IMR-90 (cell line): ENCODE measurements at regions not wholly inside any gene's neighbourhood (a gene's known extent, or its start where the extent isn't known, plus 50 kb on each side); places are given as distances from the start of the nearest gene placed in this dataset.

Source experiments
- ATAC-seq: fragments of 200-7000 bp; cut with Tn5 transposase; 2 replicates; pipeline ENCODE4 v1.9.1; 2020; ENCODE audit warnings: low read depth, mild to moderate bottlenecking, moderate library complexity
- BruUV-seq: library from RNA; stranded (reverse); fragments of 400-500 nt; replicated peaks from 2 replicates; lab custom pipeline; 2021; lab: Mats Ljungman, UMichigan
- CTCF ChIA-PET: fragments of 300-600 bp; formaldehyde crosslinking; extraction: SDS; loops from one replicate; lab custom pipeline; 2021; ENCODE audit warnings: antibody characterized with exemption; lab: Yijun Ruan, JAX
- POLR2A ChIA-PET: fragments of 300-600 bp; sonication (Branson Sonifier 250); formaldehyde crosslinking; loops from one replicate; lab custom pipeline; 2022; ENCODE audit warnings: antibody characterized with exemption; ENCODE audit not compliant: unreplicated experiment; lab: Charles Lee
- DNase-seq: peaks from one replicate; pipeline ENCODE4 v3.0.0; 2013
- H2AFZ ChIP-seq: replicated peaks from 2 replicates; pipeline ENCODE3; 2013; ENCODE audit warnings: low read length, mild to moderate bottlenecking; ENCODE audit not compliant: poor library complexity
- H2AK5ac ChIP-seq: 2 replicates; pipeline ENCODE4 v1.6.1; 2013; ENCODE audit warnings: low read depth, low read length, inconsistent platforms
- H2AK9ac ChIP-seq: replicated peaks from 2 replicates; pipeline ENCODE3; 2013; ENCODE audit warnings: mild to moderate bottlenecking, low read depth, low read length, moderate library complexity; ENCODE audit not compliant: poor library complexity
- H2BK120ac ChIP-seq: 2 replicates; pipeline ENCODE4 v1.6.1; 2013; ENCODE audit warnings: low read depth, low read length, inconsistent platforms
- H2BK15ac ChIP-seq: 3 replicates; pipeline ENCODE4 v1.6.1; 2013; ENCODE audit warnings: low read depth, low read length, inconsistent platforms
- H2BK20ac ChIP-seq: 2 replicates; pipeline ENCODE4 v1.6.1; 2013; ENCODE audit warnings: low read depth, mild to moderate bottlenecking, inconsistent platforms, low read length, moderate library complexity
- H2BK5ac ChIP-seq: 2 replicates; pipeline ENCODE4 v1.6.1; 2013; ENCODE audit warnings: mild to moderate bottlenecking, low read depth, low read length, inconsistent platforms; ENCODE audit not compliant: poor library complexity, severe bottlenecking
- H3K14ac ChIP-seq: replicated peaks from 2 replicates; pipeline ENCODE4 v1.6.1; 2013; ENCODE audit warnings: low read depth, low read length, inconsistent platforms
- H3K18ac ChIP-seq: 2 replicates; pipeline ENCODE4 v1.6.1; 2013; ENCODE audit warnings: low read depth, low read length, control low read depth
- H3K23ac ChIP-seq: 2 replicates; pipeline ENCODE4 v1.6.1; 2013; ENCODE audit warnings: low read depth, low read length, inconsistent platforms
- H3K27ac ChIP-seq: 2 replicates; pipeline ENCODE4 v1.5.1; 2013; ENCODE audit warnings: mild to moderate bottlenecking, control low read depth, low read length; ENCODE audit not compliant: insufficient read depth
- H3K27me3 ChIP-seq: 2 replicates; pipeline ENCODE4 v1.6.1; 2013; ENCODE audit warnings: low read length; ENCODE audit not compliant: control insufficient read depth, insufficient read depth
- H3K36me3 ChIP-seq: 2 replicates; pipeline ENCODE4 v1.6.1; 2013; ENCODE audit warnings: low read length, mixed read lengths; ENCODE audit not compliant: control insufficient read depth, insufficient read depth
- H3K4ac ChIP-seq: 2 replicates; pipeline ENCODE4 v1.6.1; 2013; ENCODE audit warnings: low read depth, low read length, inconsistent platforms
- H3K4me1 ChIP-seq: 2 replicates; pipeline ENCODE4 v1.6.1; 2013; ENCODE audit warnings: low read length, mixed read lengths; ENCODE audit not compliant: control insufficient read depth, insufficient read depth
- H3K4me2 ChIP-seq: 2 replicates; pipeline ENCODE4 v1.6.1; 2013; ENCODE audit warnings: low read depth, mild to moderate bottlenecking, control low read depth, low read length, moderate library complexity
- H3K4me3 ChIP-seq: 2 replicates; pipeline ENCODE4 v1.5.1; 2013; ENCODE audit warnings: low read depth, mild to moderate bottlenecking, control low read depth, low read length, moderate library complexity; ENCODE audit not compliant: insufficient read depth
- H3K56ac ChIP-seq: 2 replicates; pipeline ENCODE4 v1.6.1; 2013; ENCODE audit warnings: low read length, inconsistent platforms; ENCODE audit not compliant: insufficient read depth; ENCODE audit errors: extremely low read depth
- H3K79me1 ChIP-seq, 2 experiments: 2 replicates each; pipeline ENCODE4 v1.6.1; 2013; ENCODE audit warnings: low read length in 2 of 2, inconsistent platforms in 1 of 2, low read depth in 1 of 2
- H3K9ac ChIP-seq: 2 replicates; pipeline ENCODE4 v1.6.1; 2013; ENCODE audit warnings: low read depth, low read length, control low read depth
- H3K9me1 ChIP-seq: 2 replicates; pipeline ENCODE4 v1.6.1; 2013; ENCODE audit warnings: low read length, inconsistent platforms; ENCODE audit not compliant: insufficient read depth
- H3K9me3 ChIP-seq: 2 replicates; pipeline ENCODE4 v1.6.1; 2013; ENCODE audit warnings: low read length; ENCODE audit not compliant: control insufficient read depth, insufficient read depth
- H4K20me1 ChIP-seq: 2 replicates; pipeline ENCODE4 v1.6.1; 2013; ENCODE audit warnings: low read length, inconsistent platforms; ENCODE audit not compliant: insufficient read depth
- H4K5ac ChIP-seq: 2 replicates; pipeline ENCODE4 v1.6.1; 2013; ENCODE audit warnings: mild to moderate bottlenecking, low read depth, low read length, control low read depth
- H4K8ac ChIP-seq, 2 experiments: 2 replicates each; pipeline ENCODE4 v1.6.1; 2013; ENCODE audit warnings: low read depth in 2 of 2, low read length in 2 of 2, control low read depth in 1 of 2, inconsistent platforms in 1 of 2
- H4K91ac ChIP-seq: 2 replicates; pipeline ENCODE4 v1.6.1; 2013; ENCODE audit warnings: low read depth, low read length, inconsistent platforms; ENCODE audit not compliant: insufficient read depth
- BHLHE40 ChIP-seq: fragments of 150-350 bp; IDR thresholded peaks from 2 replicates; pipeline ENCODE4 v1.6.1; 2016; ENCODE audit warnings: mild to moderate bottlenecking, low read depth, low read length
- CHD1 ChIP-seq: IDR thresholded peaks from 2 replicates; pipeline ENCODE4 v1.6.1; 2012; ENCODE audit warnings: low read depth, low read length, improper control_type of control experiment
- CTCF ChIP-seq: conservative IDR thresholded peaks from 2 replicates; pipeline ENCODE4 v1.5.1; 2012; ENCODE audit warnings: mild to moderate bottlenecking, low read depth, low read length, improper control_type of control experiment
- FOS ChIP-seq: fragments of 150-350 bp; IDR thresholded peaks from 2 replicates; pipeline ENCODE4 v1.6.1; 2016; ENCODE audit warnings: low read depth, low read length
- MAFK ChIP-seq: IDR thresholded peaks from 2 replicates; pipeline ENCODE4 v1.6.1; 2012; ENCODE audit warnings: low read depth, low read length, improper control_type of control experiment
- MAZ ChIP-seq: IDR thresholded peaks from 2 replicates; pipeline ENCODE4 v1.6.1; 2012; ENCODE audit warnings: low read depth, mild to moderate bottlenecking, low read length, improper control_type of control experiment, moderate library complexity, borderline replicate concordance
- NFE2L2 ChIP-seq: fragments of 150-350 bp; IDR thresholded peaks from 2 replicates; pipeline ENCODE4 v1.6.1; 2016; ENCODE audit warnings: low read depth, mild to moderate bottlenecking, low read length
- POLR2A ChIP-seq: IDR thresholded peaks from 2 replicates; pipeline ENCODE4 v1.6.1; 2012; ENCODE audit warnings: mild to moderate bottlenecking, low read depth, low read length
- RFX5 ChIP-seq: IDR thresholded peaks from 2 replicates; pipeline ENCODE4 v1.8.0; 2012; ENCODE audit warnings: low read depth, mild to moderate bottlenecking, low read length, moderate library complexity
- SMC3 ChIP-seq: fragments of 150-350 bp; IDR thresholded peaks from 2 replicates; pipeline ENCODE4 v1.6.1; 2016; ENCODE audit warnings: low read depth, mild to moderate bottlenecking, antibody characterized with exemption, low read length, moderate library complexity
- WGBS, 2 experiments: methylation state at CpG; one replicate each; pipeline versions ENCODE4 v1.1.5 to v1.1.7; 2013; ENCODE audit warnings: missing lambda C conversion rate in 2 of 2; ENCODE audit not compliant: insufficient read length in 1 of 2; ENCODE audit errors: extremely low coverage in 2 of 2; 5-methylcytosine and 5-hydroxymethylcytosine counted together
- dilution Hi-C: fragments of 300-500 bp; cut with HindIII; formaldehyde crosslinking; loops from one replicate; pipeline ENCODE4 v1.14.3; 2018; ENCODE audit warnings: low sequenced_read_pairs; ENCODE audit not compliant: unreplicated experiment
- in situ Hi-C: fragments of 300-500 bp; cut with MboI; formaldehyde crosslinking; loops from 3 replicates; pipeline ENCODE4 v1.14.3; 2019; ENCODE audit warnings: low sequenced_read_pairs, inconsistent platforms, mixed read lengths
- intact Hi-C: fragments of 100-400 bp; cut with micrococcal nuclease; formaldehyde crosslinking; loops from 2 replicates; pipeline ENCODE4 v1.10.0; 2022
- TF ChIP-seq, protein P1 (sequence below): fragments of 150-350 bp; IDR thresholded peaks from 2 replicates; pipeline ENCODE4 v1.6.1; 2016; ENCODE audit warnings: low read depth, mild to moderate bottlenecking, low read length, moderate library complexity, borderline replicate concordance
- TF ChIP-seq, protein P2 (sequence below): fragments of 150-350 bp; IDR thresholded peaks from 2 replicates; pipeline ENCODE4 v1.6.1; 2017; ENCODE audit warnings: mild to moderate bottlenecking, antibody characterized with exemption, low read length, low read depth

DNA sequence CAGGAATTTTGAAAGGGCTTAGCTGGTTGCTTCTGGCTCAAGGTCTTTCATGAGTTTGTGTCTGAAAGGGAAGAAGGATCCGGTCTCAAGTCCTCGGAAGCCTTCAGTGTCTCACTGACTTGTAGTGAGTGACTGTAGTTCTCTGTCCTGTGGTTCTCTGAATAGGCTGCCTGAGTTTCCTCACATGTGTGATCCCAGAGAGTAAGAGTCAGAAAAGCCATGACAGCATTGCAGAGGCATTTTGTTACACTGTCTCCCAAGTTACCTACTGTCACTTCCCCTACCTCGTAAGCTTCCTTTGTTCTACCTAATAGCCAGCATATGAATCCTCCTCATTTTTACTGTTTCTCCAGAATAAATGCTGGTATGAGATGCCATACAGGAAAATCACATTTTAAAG, 709.1 kb upstream of the CHAC2 start:
- intact Hi-C loops (no loop called here), dilution Hi-C loops (no loop called here), in situ Hi-C loops (no loop called here)
- no peak overlapping the region for H3K4me2 ChIP-seq
- peak; percentile 57; the same call in 1 of the 2 replicates for ATAC-seq
- H3K4ac ChIP-seq = no peak overlapping the region
- no peak overlapping the region for H2BK5ac ChIP-seq
- no peaks in the 10 kb centered on the region for H4K20me1 ChIP-seq
- no TSS peak for BruUV-seq
- no peaks in the 10 kb centered on the region for H3K9me3 ChIP-seq
- no peak overlapping the region for H2AK9ac ChIP-seq
- TF ChIP-seq MAZ (no peak), POLR2A (no peak), SMC3 (no peak), NFE2L2 (no peak), BHLHE40 (no peak), FOS (no peak), CHD1 (no peak), RFX5 (no peak), MAFK (no peak), CTCF (no peak)
- TF ChIP-seq, protein P1, sequence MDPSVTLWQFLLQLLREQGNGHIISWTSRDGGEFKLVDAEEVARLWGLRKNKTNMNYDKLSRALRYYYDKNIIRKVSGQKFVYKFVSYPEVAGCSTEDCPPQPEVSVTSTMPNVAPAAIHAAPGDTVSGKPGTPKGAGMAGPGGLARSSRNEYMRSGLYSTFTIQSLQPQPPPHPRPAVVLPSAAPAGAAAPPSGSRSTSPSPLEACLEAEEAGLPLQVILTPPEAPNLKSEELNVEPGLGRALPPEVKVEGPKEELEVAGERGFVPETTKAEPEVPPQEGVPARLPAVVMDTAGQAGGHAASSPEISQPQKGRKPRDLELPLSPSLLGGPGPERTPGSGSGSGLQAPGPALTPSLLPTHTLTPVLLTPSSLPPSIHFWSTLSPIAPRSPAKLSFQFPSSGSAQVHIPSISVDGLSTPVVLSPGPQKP = no peak
- TF ChIP-seq, protein P2, sequence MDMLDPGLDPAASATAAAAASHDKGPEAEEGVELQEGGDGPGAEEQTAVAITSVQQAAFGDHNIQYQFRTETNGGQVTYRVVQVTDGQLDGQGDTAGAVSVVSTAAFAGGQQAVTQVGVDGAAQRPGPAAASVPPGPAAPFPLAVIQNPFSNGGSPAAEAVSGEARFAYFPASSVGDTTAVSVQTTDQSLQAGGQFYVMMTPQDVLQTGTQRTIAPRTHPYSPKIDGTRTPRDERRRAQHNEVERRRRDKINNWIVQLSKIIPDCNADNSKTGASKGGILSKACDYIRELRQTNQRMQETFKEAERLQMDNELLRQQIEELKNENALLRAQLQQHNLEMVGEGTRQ = no peak
- no peaks in the 10 kb centered on the region for H3K27me3 ChIP-seq
- POLR2A ChIA-PET = no interaction called here
- H3K18ac ChIP-seq = 0 out of 2 replicates have a peak overlapping the region, but pooled peaks have one; percentile 61
- no peaks in the 10 kb centered on the region for H3K79me1 ChIP-seq
- no peak overlapping the region for H4K91ac ChIP-seq
- peak; percentile 67 for DNase-seq
- no CpG with 5 or more reads among the region's 3 CpGs for WGBS, 2 experiments
- no peak overlapping the region for H3K27ac ChIP-seq
- no peak overlapping the region for H3K56ac ChIP-seq
- H3K14ac ChIP-seq = no peak overlapping the region
- H2BK15ac ChIP-seq = no peak overlapping the region
- H2AK5ac ChIP-seq = no peak overlapping the region
- CTCF ChIA-PET = no interaction called here
- H3K36me3 ChIP-seq = no peaks in the 10 kb centered on the region
- H3K23ac ChIP-seq = no peak overlapping the region
- no peaks in the 10 kb centered on the region for H3K4me1 ChIP-seq
- no peak overlapping the region for H2AFZ ChIP-seq
- no peak overlapping the region for H2BK120ac ChIP-seq
- no peaks in the 10 kb centered on the region for H3K9me1 ChIP-seq
- H3K4me3 ChIP-seq = no peak overlapping the region
- H3K9ac ChIP-seq = no peak overlapping the region
- no peak overlapping the region for H2BK20ac ChIP-seq
- H4K5ac ChIP-seq = no peak overlapping the region
- H4K8ac ChIP-seq = no peak overlapping the region
